LNCaP clone FGC (cell line): ENCODE measurements at regions not wholly inside any gene's neighbourhood (a gene's known extent, or its start where the extent isn't known, plus 50 kb on each side); places are given as distances from the start of the nearest gene placed in this dataset.

Experiments used
- DNase-seq: peaks from one replicate; pipeline ENCODE4 v3.0.0-alpha.2; 2011; ENCODE audit warnings: low read depth
- H3K4me3 ChIP-seq: 2 replicates; pipeline ENCODE4 v1.5.1; 2011; ENCODE audit warnings: mild to moderate bottlenecking, low read depth, low read length, control low read depth
- TF ChIP-seq, protein P1 (sequence below): IDR thresholded peaks from 2 replicates; pipeline ENCODE4 v1.5.1; 2012; ENCODE audit warnings: mild to moderate bottlenecking; ENCODE audit not compliant: control insufficient read depth, insufficient read depth; ENCODE audit errors: extremely low read depth

DNA sequence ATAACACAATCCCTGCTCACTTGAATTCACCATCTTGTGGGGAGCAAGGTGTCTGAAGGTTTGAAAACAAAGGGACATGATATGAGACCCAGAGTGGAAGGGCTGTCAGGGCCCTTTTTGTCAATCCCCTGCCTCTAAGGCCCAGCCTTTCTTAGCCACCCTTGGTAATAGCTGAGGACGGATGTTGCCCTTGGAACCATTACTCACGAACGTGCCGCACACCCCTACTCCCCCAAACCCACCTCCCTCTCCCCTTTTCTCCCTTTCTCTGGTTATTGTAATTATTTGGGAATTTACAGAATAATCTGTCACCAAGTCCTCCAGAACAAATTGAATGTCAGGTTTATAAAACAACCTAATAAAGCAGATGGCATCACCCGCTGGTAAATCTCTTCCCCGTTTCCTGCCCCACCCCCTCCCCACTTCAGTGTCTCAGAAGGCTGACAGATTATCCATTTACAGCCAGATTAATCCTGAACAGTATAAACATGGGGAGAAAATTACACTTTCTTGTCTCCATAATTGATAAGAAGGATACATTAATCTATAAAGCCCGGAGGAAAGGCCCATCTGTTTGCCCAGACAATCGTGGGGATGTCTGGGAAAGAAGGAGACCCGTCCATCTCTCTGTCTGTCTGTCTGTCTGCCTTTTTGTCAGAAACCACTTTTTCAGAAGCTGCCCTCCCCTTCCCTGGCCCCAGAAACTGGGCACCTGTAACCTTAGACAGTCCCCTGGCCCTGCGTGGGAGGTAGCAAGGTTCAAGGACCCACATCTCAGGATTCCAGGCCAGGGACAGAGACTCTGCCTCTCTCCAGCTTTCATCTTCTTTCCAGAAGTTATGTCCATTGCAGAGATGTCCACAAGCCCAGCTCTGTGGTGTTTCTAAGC, 60.6 kb upstream of the CD34 start:
- TF ChIP-seq, protein P1, sequence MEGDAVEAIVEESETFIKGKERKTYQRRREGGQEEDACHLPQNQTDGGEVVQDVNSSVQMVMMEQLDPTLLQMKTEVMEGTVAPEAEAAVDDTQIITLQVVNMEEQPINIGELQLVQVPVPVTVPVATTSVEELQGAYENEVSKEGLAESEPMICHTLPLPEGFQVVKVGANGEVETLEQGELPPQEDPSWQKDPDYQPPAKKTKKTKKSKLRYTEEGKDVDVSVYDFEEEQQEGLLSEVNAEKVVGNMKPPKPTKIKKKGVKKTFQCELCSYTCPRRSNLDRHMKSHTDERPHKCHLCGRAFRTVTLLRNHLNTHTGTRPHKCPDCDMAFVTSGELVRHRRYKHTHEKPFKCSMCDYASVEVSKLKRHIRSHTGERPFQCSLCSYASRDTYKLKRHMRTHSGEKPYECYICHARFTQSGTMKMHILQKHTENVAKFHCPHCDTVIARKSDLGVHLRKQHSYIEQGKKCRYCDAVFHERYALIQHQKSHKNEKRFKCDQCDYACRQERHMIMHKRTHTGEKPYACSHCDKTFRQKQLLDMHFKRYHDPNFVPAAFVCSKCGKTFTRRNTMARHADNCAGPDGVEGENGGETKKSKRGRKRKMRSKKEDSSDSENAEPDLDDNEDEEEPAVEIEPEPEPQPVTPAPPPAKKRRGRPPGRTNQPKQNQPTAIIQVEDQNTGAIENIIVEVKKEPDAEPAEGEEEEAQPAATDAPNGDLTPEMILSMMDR = no peak
- no peak for DNase-seq
- H3K4me3 ChIP-seq = no peak overlapping the region

DNA sequence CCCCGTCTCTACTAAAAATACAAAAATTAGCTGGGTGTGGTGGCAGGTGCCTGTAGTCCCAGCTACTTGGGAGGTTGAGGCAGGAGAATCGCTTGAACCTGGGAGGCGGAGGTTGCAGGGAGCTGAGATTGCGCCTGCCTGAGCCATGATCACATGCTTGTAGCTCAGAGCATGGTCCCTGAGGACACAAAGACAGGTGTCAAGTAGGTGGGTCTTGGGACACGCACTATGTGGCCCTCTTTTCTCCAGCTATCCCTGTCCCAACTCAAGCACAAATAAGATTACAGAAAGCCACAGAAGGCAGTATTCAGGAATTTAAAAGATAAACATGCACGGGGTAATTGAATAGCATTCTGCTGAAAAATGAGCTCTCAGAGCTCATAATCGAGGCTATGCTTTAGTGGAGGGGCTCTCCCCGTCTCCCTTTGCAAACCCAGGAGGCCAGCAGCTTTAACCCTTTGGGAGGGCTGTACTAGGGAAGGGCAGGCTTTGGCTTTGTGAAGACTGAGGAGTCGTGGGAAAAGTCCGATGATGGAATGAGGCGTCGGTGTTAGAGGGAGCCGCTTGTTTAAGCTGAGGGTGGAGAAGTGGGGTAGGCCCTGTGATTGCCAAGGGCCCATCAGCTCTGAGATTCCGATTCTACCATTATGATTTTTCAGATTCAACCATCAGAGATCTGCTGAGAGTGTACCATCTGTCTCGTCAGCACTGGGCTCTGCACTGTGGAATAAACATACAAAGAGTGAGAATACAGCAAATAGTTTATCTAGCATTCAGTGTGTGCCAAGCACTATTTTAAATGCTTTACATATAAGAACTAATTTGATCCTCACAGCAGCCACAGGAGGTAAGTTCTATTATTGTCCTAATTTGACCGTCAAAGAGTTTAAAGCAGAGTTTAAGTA, 59.7 kb upstream of the CD34 start:
- no peak for DNase-seq
- TF ChIP-seq, protein P1 = no peak

DNA sequence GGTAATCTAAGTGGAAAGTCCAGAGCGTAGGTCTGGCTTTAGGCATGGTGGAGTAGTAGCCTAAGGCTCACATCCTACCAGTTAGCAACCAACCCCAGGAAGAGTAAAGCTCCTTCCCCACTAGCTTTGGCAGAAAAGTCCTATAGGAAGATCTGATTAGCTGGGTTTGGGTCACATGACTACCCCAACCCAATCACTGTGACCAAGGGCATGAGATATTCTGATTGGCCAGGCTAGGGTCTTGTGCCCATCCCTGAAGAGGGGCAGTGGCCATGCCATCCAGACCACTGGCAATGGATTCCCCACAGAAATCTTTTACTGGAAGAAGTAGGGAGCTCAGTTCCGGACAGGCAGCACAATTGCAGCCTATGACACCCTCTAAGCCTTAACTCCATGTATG, 58.6 kb upstream of the CD34 start:
- DNase-seq = no peak
- no peak overlapping the region for H3K4me3 ChIP-seq
- TF ChIP-seq, protein P1 = no peak

More for the DNA sequence above, 59.7 kb upstream of the CD34 start:
- no peak overlapping the region for H3K4me3 ChIP-seq

DNA sequence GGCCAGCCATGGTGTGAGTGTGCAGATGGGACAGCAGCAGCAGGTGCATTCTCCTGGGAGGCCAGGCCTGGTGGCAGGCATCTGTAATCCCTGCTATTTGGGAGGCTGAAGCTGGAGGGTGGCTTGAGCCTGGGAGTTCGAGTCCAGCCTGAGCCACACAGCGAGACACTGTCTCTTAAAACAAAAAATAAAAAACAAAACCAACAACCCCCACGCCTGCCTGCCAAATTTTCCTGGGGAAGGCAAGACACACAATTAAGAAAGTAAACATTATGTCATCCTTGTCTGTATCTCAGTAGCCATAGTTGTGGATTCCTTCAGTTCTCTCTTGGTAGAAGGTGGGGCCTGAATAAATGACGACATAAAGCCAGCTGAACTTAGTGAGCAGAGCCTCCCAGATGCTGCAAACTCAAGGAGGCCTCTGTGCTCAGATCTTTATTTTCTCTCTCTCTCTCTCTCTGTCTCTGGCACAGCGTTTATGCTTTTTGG, 57.6 kb upstream of the CD34 start:
- no peak overlapping the region for H3K4me3 ChIP-seq
- TF ChIP-seq, protein P1 = no peak
- DNase-seq = no peak

DNA sequence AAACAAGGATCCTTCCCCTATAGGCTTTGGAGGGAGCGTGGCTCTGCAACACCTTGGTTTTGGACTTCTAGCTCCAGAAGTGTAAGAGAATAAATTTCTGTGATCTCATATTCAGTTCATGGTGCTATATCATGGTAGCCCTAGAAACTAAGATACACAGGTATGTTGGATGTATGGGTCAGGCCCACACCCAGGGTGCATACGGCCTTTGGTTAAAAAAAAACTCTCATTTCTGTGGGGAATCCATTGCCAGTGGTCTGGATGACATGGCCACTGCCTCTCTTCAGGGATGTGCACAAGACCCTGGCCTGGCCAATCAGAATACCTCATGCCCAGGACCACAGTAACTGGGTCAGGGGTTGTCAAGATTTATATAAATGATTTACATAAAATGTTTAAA, 56.8 kb upstream of the CD34 start:
- H3K4me3 ChIP-seq = no peak overlapping the region
- DNase-seq = no peak
- TF ChIP-seq, protein P1 = no peak

DNA sequence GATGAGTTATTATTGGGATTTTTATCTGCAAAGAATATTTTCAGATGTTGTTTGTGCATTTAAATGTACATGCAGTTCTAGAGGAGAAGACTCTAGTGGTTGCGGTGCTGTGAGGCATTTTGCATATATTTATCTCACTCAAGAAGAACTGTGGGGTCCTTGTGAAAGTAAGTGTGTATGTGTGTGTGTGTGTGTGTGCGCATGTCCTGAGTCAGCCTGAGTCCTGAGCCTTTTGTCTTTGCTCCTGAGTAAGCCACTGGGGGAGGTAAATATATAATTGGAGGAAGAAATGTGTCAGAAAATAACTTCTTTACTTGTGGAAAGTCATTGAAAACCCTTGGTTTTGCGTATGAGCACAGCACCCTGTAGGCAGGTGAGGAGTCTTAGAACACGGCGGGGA, 55.6 kb upstream of the CD34 start:
- DNase-seq = no peak
- no peak overlapping the region for H3K4me3 ChIP-seq
- TF ChIP-seq, protein P1 = no peak
